ENCODE measurements at regions not wholly inside any gene's neighbourhood (a gene's known extent, or its start where the extent isn't known, plus 50 kb on each side); places are given as distances from the start of the nearest gene placed in this dataset.

DNA sequence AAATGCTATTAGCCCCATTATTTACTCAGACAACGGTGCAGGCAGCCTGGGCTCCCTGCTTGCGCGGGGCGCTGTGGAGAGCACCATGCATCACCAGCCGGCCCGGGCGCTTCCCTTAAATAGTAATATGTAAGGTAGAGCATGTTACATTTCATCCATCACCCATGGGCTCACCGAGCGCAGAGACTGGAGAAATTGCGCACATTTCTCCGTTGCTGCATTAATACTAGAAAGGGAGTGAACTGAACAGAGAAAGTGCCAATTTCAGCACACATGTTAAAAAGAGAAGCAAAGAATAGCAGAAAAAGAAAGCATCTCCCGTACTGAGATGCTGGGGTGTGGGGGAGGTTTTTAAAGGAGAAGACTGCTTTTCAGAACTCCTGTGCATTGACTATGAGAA lies 400.3 kb downstream of the ZSWIM6 start (continued):
- TF ChIP-seq, protein P1, sequence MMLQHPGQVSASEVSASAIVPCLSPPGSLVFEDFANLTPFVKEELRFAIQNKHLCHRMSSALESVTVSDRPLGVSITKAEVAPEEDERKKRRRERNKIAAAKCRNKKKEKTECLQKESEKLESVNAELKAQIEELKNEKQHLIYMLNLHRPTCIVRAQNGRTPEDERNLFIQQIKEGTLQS (IDR thresholded peaks at IDR 0.05; ENCODE audit: insufficient read depth, low read depth, low read length): no peak
- no peak for TF ChIP-seq POLR2AphosphoS5 (IDR thresholded peaks at IDR 0.05; ENCODE audit: low read depth, low read length)
- no peak for TF ChIP-seq RNF2 (IDR thresholded peaks at IDR 0.05; ENCODE audit: borderline replicate concordance, low read depth, low read length, missing control alignments, poor library complexity, severe bottlenecking)
- no peak for TF ChIP-seq KDM5A (IDR thresholded peaks at IDR 0.05; ENCODE audit: low read length)
- no peak for TF ChIP-seq TCF12 (IDR thresholded peaks at IDR 0.05; ENCODE audit: low read depth, low read length)
- no peak; a peak in 1 of 4 replicates for TF ChIP-seq RAD21 (IDR thresholded peaks at IDR 0.05 in 1 of 2, conservative IDR thresholded peaks at IDR 0.05 in 1 of 2; ENCODE audit: low read depth in 2 of 2, low read length in 2 of 2)
